Suprapubic skin (tissue), 4 donors: ENCODE measurements at regions not wholly inside any gene's neighbourhood (a gene's known extent, or its start where the extent isn't known, plus 50 kb on each side); places are given as distances from the start of the nearest gene placed in this dataset.

Experiments
- DNase-seq, 2 donors: peaks; one replicate each; pipeline ENCODE4 v3.0.0-alpha.2; 2019; ENCODE audit warnings: low spot score in 2 of 2
- H3K27ac ChIP-seq: fragments of 200-600 bp; sonication (generic); one replicate; pipeline ENCODE4 v1.5.1; 2019
- H3K27me3 ChIP-seq: fragments of 200-600 bp; sonication (generic); one replicate; pipeline ENCODE4 v1.5.1; 2019
- H3K36me3 ChIP-seq: fragments of 200-600 bp; sonication (generic); one replicate; pipeline ENCODE4 v1.5.1; 2019
- H3K4me1 ChIP-seq: fragments of 200-600 bp; sonication (generic); one replicate; pipeline ENCODE4 v1.5.1; 2019
- H3K4me3 ChIP-seq: fragments of 200-600 bp; sonication (generic); one replicate; pipeline ENCODE4 v1.5.1; 2019; ENCODE audit warnings: mild to moderate bottlenecking
- H3K9me3 ChIP-seq: fragments of 200-600 bp; sonication (generic); one replicate; pipeline ENCODE4 v1.5.1; 2019
- EP300 ChIP-seq: sonication (generic); formaldehyde crosslinking; IDR thresholded peaks from one replicate; pipeline ENCODE4 v1.6.1; 2017; ENCODE audit warnings: antibody characterized with exemption
- POLR2A ChIP-seq, 2 donors: fragments of 450-650 bp; IDR thresholded peaks; one replicate each; pipeline ENCODE4 v1.6.1; 2017; ENCODE audit warnings: antibody characterized with exemption in 2 of 2, mild to moderate bottlenecking in 2 of 2, moderate library complexity in 2 of 2
- POLR2AphosphoS5 ChIP-seq, 3 donors: sonication (generic); formaldehyde crosslinking; IDR thresholded peaks; one replicate each; pipeline ENCODE4 v1.6.1; 2017; ENCODE audit warnings: antibody characterized with exemption in 3 of 3
- WGBS: methylation state at CpG from one replicate; pipeline ENCODE4 v1.1.5; 2018; 5-methylcytosine and 5-hydroxymethylcytosine counted together
- TF ChIP-seq, protein P1 (sequence below), 2 donors: fragments of 200-600 bp in 1 of 2; fragments of 450-650 bp in 1 of 2; sonication (generic) in 1 of 2; IDR thresholded peaks; one replicate each; pipeline ENCODE4 v1.5.1; 2016 to 2019; ENCODE audit warnings: antibody characterized with exemption in 2 of 2, mild to moderate bottlenecking in 1 of 2, moderate library complexity in 1 of 2

DNA sequence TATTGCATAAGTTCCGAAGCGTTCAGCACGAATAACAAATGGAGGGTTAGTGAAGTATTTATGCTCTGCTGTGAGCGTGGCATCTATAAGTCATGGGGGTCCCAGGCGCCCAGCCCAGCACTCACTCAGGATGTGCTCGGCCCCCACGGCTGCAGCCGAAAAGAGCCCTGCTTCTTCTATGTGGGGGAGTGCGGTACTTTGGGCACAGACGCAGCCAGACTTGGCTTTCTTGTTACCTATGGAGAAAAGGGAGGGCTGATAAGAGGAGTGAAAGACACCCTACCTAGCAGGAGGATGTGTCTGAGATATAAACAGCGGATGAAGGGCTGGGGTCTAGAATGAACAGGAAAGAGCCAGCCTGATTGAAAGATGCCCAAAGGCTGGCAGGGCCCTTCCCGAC is 51.4 kb downstream of the MRPL36 start:
- Histone ChIP-seq H3K27me3 (peaks cover 25% of the 10 kb centered on the region), H3K4me3 (no peak overlapping the region), H3K27ac (no peak overlapping the region), H3K4me1 (no peaks in the 10 kb centered on the region), H3K9me3 (no peaks in the 10 kb centered on the region), H3K36me3 (no peaks in the 10 kb centered on the region)
- TF ChIP-seq POLR2A (IDR thresholded peaks at IDR 0.05): no peak
- no peak for TF ChIP-seq POLR2AphosphoS5 (IDR thresholded peaks at IDR 0.05)
- TF ChIP-seq, protein P1, sequence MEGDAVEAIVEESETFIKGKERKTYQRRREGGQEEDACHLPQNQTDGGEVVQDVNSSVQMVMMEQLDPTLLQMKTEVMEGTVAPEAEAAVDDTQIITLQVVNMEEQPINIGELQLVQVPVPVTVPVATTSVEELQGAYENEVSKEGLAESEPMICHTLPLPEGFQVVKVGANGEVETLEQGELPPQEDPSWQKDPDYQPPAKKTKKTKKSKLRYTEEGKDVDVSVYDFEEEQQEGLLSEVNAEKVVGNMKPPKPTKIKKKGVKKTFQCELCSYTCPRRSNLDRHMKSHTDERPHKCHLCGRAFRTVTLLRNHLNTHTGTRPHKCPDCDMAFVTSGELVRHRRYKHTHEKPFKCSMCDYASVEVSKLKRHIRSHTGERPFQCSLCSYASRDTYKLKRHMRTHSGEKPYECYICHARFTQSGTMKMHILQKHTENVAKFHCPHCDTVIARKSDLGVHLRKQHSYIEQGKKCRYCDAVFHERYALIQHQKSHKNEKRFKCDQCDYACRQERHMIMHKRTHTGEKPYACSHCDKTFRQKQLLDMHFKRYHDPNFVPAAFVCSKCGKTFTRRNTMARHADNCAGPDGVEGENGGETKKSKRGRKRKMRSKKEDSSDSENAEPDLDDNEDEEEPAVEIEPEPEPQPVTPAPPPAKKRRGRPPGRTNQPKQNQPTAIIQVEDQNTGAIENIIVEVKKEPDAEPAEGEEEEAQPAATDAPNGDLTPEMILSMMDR (IDR thresholded peaks at IDR 0.05): no peak
- TF ChIP-seq EP300: no peak
- DNase-seq: peak; percentile 17 to 76
- 85% methylated on average over 12 of the region's 12 CpGs for WGBS

GRCh38 chr5:1747803-1748085 is 51.9 kb downstream of the MRPL36 start:
- H3K4me3 ChIP-seq: no peak overlapping the region
- TF ChIP-seq POLR2A (IDR thresholded peaks at IDR 0.05) (no peak), POLR2AphosphoS5 (IDR thresholded peaks at IDR 0.05) (no peak), EP300 (no peak)
- TF ChIP-seq, protein P1 (IDR thresholded peaks at IDR 0.05): no peak
- WGBS: 94% methylated on average over 3 of the region's 5 CpGs
- H3K27ac ChIP-seq: no peak overlapping the region
- peaks cover 24% of the 10 kb centered on the region for H3K27me3 ChIP-seq
- H3K9me3 ChIP-seq: no peaks in the 10 kb centered on the region
- no peaks in the 10 kb centered on the region for H3K36me3 ChIP-seq
- peak in 1 of 2 donors; percentile 42 for DNase-seq
- no peaks in the 10 kb centered on the region for H3K4me1 ChIP-seq

DNA sequence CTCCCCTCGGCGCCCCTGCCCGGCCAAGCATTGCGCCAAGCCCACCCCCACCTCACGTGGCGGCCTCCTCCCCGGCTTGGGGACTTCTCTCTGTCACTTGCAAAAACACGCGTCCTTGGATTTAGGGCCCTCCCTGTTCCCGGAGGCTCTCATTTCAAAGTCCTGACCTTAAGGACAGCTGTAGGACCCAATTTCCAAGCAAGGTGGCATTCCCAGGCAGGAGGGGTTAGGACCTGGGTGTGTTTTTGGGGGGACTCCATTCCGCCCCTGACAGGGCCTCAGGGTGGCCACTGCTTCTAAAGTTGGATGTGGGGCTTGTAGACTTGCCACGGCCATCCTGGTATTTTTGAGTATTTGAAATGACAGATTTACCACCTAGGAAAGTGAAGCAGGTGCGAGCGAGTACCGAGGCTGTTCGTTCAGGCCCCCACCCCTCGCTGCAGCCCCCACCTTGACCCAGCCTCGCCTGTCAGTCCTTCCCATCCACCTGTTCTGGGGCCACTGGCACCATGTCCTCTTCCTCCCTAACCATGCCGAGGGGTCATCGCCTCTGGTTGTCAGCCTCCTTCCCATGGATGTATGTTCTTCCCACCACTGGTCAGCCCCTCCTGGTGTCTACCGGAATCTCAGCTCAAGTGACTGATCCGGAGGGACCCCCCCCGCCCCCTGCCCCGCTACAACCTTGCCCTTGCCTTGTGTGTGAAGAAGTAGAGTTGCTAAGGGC is 52.4 kb downstream of the MRPL36 start:
- 83% methylated on average over 20 of the region's 24 CpGs for WGBS
- H3K36me3 ChIP-seq: no peaks in the 10 kb centered on the region
- no peaks in the 10 kb centered on the region for H3K4me1 ChIP-seq
- H3K9me3 ChIP-seq: no peaks in the 10 kb centered on the region
- no peak overlapping the region for H3K4me3 ChIP-seq
- H3K27me3 ChIP-seq: peaks cover 23% of the 10 kb centered on the region
- no peak overlapping the region for H3K27ac ChIP-seq
- DNase-seq: peak; percentile 33 to 64
- no peak for TF ChIP-seq POLR2AphosphoS5 (IDR thresholded peaks at IDR 0.05)
- no peak for TF ChIP-seq EP300
- TF ChIP-seq, protein P1 (IDR thresholded peaks at IDR 0.05): no peak
- TF ChIP-seq POLR2A (IDR thresholded peaks at IDR 0.05): no peak

GRCh38 chr5:1746371-1747078 is 53.1 kb downstream of the MRPL36 start:
- 91% methylated on average over 48 of the region's 63 CpGs for WGBS
- peaks cover 16% of the 10 kb centered on the region for H3K27me3 ChIP-seq
- peak; percentile 60 to 74 for DNase-seq

GRCh38 chr5:1745796-1746370 is 53.8 kb downstream of the MRPL36 start:
- peaks cover 13% of the 10 kb centered on the region for H3K27me3 ChIP-seq

More at GRCh38 chr5:1746371-1747078, 53.1 kb downstream of the MRPL36 start:
- Histone ChIP-seq H3K4me3 (no peak overlapping the region), H3K9me3 (no peaks in the 10 kb centered on the region), H3K27ac (no peak overlapping the region), H3K36me3 (no peaks in the 10 kb centered on the region), H3K4me1 (no peaks in the 10 kb centered on the region)
- TF ChIP-seq POLR2A (IDR thresholded peaks at IDR 0.05): no peak
- TF ChIP-seq EP300: no peak

More at GRCh38 chr5:1745796-1746370, 53.8 kb downstream of the MRPL36 start:
- TF ChIP-seq, protein P1 (IDR thresholded peaks at IDR 0.05): no peak
- TF ChIP-seq POLR2A (IDR thresholded peaks at IDR 0.05) (no peak), POLR2AphosphoS5 (IDR thresholded peaks at IDR 0.05) (no peak)
- WGBS: 88% methylated on average over 21 of the region's 29 CpGs
- Histone ChIP-seq H3K27ac (no peak overlapping the region), H3K4me1 (no peaks in the 10 kb centered on the region), H3K36me3 (no peaks in the 10 kb centered on the region), H3K4me3 (no peak overlapping the region), H3K9me3 (no peaks in the 10 kb centered on the region)
- DNase-seq: peak; percentile 49 to 61
